Transverse colon (tissue), 4 donors: ENCODE measurements at regions not wholly inside any gene's neighbourhood (a gene's known extent, or its start where the extent isn't known, plus 50 kb on each side); places are given as distances from the start of the nearest gene placed in this dataset.

Experiments used
- DNase-seq: peaks from one replicate; pipeline ENCODE4 v3.0.0-alpha.2; 2019
- H3K27ac ChIP-seq, 4 donors: fragments of 200-600 bp; sonication (generic); 2 replicates each; pipeline ENCODE4 v1.5.1; 2016 to 2018; ENCODE audit warnings: inconsistent platforms in 4 of 4
- H3K27me3 ChIP-seq: fragments of 200-600 bp; sonication (generic); 2 replicates; pipeline ENCODE4 v1.5.1; 2017; ENCODE audit warnings: inconsistent platforms
- H3K36me3 ChIP-seq, 4 donors: fragments of 200-600 bp; sonication (generic); 2 replicates each; pipeline ENCODE4 v1.5.1; 2017 to 2019; ENCODE audit warnings: inconsistent platforms in 4 of 4
- H3K4me1 ChIP-seq, 4 donors: fragments of 200-600 bp; sonication (generic); 2 replicates each; pipeline ENCODE4 v1.5.1; 2017 to 2020; ENCODE audit warnings: inconsistent platforms in 4 of 4
- H3K4me3 ChIP-seq, 4 donors: fragments of 200-600 bp; sonication (generic); 1 replicate in 1 of 4; 2 replicates in 3 of 4; pipeline versions ENCODE4 v1.5.1 to v1.6.1; 2017 to 2019; ENCODE audit warnings: inconsistent platforms in 4 of 4
- H3K9me3 ChIP-seq, 2 donors: fragments of 200-600 bp; sonication (generic); 2 replicates each; pipeline ENCODE4 v1.5.1; 2017 to 2019; ENCODE audit warnings: inconsistent platforms in 2 of 2
- EP300 ChIP-seq: sonication (generic); formaldehyde crosslinking; IDR thresholded peaks from one replicate; pipeline ENCODE4 v1.6.1; 2017; ENCODE audit warnings: antibody characterized with exemption, low read depth
- POLR2A ChIP-seq: fragments of 450-650 bp; IDR thresholded peaks from one replicate; pipeline ENCODE4 v1.6.1; 2016; ENCODE audit warnings: antibody characterized with exemption, mild to moderate bottlenecking, moderate library complexity
- POLR2AphosphoS5 ChIP-seq, 3 donors: sonication (generic); formaldehyde crosslinking; IDR thresholded peaks; one replicate each; pipeline ENCODE4 v1.6.1; 2016; ENCODE audit warnings: antibody characterized with exemption in 3 of 3
- WGBS, 2 donors: methylation state at CpG; one replicate each; pipeline ENCODE4 v1.1.5; 2018; ENCODE audit warnings: low coverage in 1 of 2; 5-methylcytosine and 5-hydroxymethylcytosine counted together
- in situ Hi-C, 4 donors: fragments of 200-750 bp; cut with MboI; loops; one replicate each; pipeline versions ENCODE4 v1.15.0 to v1.15.1; 2017; ENCODE audit warnings: low sequenced_read_pairs in 3 of 4, low pct_ligation_motif_present in 1 of 4, low pct_unique_long_range_greater_than_20kb in 1 of 4
- intact Hi-C: fragments of 100-400 bp; cut with DNase I; formaldehyde crosslinking; loops from one replicate; pipeline ENCODE4 v1.15.1; 2023; ENCODE audit warnings: low total_unique reads
- TF ChIP-seq, protein P1 (sequence below), 5 experiments: fragments of 200-600 bp in 3 of 5; fragments of 450-650 bp in 2 of 5; sonication (generic) in 3 of 5; IDR thresholded peaks; 1 replicate in 2 of 5; 2 replicates in 3 of 5; pipeline ENCODE4 v1.5.1; 2016 to 2017; ENCODE audit warnings: antibody characterized with exemption in 5 of 5, inconsistent platforms in 3 of 5, mild to moderate bottlenecking in 2 of 5, moderate library complexity in 1 of 5

- no peaks in the 10 kb centered on the region for H3K4me1 ChIP-seq
- no peak overlapping the region for H3K4me3 ChIP-seq
- no peaks in the 10 kb centered on the region for H3K27me3 ChIP-seq
- H3K36me3 ChIP-seq: no peaks in the 10 kb centered on the region
- H3K27ac ChIP-seq: no peak overlapping the region
- no peaks in the 10 kb centered on the region for H3K9me3 ChIP-seq
- WGBS, 2 donors: 81% methylated on average over 2 of the region's 2 CpGs
- no peak for DNase-seq
- in situ Hi-C loops: no loop called here
- TF ChIP-seq POLR2A (no peak), POLR2AphosphoS5 (IDR thresholded peaks at IDR 0.05) (no peak), EP300 (no peak)
- TF ChIP-seq, protein P1, sequence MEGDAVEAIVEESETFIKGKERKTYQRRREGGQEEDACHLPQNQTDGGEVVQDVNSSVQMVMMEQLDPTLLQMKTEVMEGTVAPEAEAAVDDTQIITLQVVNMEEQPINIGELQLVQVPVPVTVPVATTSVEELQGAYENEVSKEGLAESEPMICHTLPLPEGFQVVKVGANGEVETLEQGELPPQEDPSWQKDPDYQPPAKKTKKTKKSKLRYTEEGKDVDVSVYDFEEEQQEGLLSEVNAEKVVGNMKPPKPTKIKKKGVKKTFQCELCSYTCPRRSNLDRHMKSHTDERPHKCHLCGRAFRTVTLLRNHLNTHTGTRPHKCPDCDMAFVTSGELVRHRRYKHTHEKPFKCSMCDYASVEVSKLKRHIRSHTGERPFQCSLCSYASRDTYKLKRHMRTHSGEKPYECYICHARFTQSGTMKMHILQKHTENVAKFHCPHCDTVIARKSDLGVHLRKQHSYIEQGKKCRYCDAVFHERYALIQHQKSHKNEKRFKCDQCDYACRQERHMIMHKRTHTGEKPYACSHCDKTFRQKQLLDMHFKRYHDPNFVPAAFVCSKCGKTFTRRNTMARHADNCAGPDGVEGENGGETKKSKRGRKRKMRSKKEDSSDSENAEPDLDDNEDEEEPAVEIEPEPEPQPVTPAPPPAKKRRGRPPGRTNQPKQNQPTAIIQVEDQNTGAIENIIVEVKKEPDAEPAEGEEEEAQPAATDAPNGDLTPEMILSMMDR (IDR thresholded peaks at IDR 0.05): no peak
- intact Hi-C loops: no loop called here
These were observed 381.9 kb upstream of the PBX1 start for GRCh38 chr1:164177118-164177517.

GRCh38 chr1:164180824-164181223 is 378.2 kb upstream of the PBX1 start:
- DNase-seq: no peak
- Histone ChIP-seq H3K36me3 (no peaks in the 10 kb centered on the region), H3K9me3 (no peaks in the 10 kb centered on the region), H3K27me3 (no peaks in the 10 kb centered on the region), H3K27ac (no peak overlapping the region), H3K4me1 (no peaks in the 10 kb centered on the region), H3K4me3 (no peak overlapping the region)
- intact Hi-C loops: no loop called here
- in situ Hi-C loops: no loop called here
- TF ChIP-seq EP300: no peak
- TF ChIP-seq POLR2AphosphoS5 (IDR thresholded peaks at IDR 0.05): peak in 1 of 3 donors; percentile 29

DNA sequence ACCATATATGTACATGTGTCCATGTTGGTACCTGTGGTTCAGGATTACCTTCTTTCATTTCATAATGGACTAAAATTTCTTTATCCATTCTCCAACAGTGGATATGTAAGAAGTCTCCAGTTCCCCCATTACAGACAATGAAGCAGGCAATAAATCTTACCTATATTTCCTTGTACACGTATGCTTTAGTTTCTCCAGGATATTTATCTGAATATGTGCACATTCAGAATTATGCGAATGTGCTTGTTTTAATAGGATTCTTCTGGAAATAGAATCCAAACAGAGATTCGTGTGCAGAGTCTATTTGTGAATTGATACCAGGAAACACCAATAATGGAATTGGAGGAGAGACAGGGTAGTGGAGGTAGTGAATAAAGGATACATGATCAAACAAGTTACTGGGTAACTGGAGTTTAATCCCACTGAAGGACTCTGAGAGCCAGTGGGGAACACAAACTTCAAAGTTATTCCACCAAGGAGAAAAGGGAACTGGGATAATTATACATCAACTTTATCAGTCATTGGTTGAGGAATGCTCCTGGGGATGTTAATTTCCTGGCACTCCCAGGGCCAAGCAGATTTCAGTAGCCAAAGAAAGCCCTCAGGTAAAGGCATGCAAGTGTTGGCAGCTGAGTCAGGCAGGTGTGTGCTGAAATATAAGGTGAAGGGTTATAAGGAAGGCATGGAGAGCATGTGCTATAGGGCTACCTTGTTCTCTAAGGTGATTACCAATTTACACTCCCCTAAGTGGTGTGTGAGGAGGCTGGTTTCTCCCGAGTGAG is 374.9 kb upstream of the PBX1 start:
- Histone ChIP-seq H3K27ac (peak overlapping the region in 1 of 4 donors; percentile 50), H3K36me3 (no peaks in the 10 kb centered on the region), H3K27me3 (no peaks in the 10 kb centered on the region), H3K4me3 (no peak overlapping the region), H3K9me3 (no peaks in the 10 kb centered on the region), H3K4me1 (no peaks in the 10 kb centered on the region)
- in situ Hi-C loops: no loop called here
- no peak for TF ChIP-seq POLR2A
- no peak for TF ChIP-seq EP300
- TF ChIP-seq, protein P1 (IDR thresholded peaks at IDR 0.05): no peak
- no peak for TF ChIP-seq POLR2AphosphoS5 (IDR thresholded peaks at IDR 0.05)
- 22 to 53% methylated on average over 4 of the region's 4 CpGs for WGBS, 2 donors
- DNase-seq: peak; percentile 38
- intact Hi-C loops: no loop called here

GRCh38 chr1:164186881-164187280 is 372.1 kb upstream of the PBX1 start:
- Histone ChIP-seq H3K9me3 (no peaks in the 10 kb centered on the region), H3K4me1 (no peaks in the 10 kb centered on the region), H3K4me3 (no peak overlapping the region), H3K27me3 (no peaks in the 10 kb centered on the region), H3K36me3 (no peaks in the 10 kb centered on the region), H3K27ac (no peak overlapping the region)
- DNase-seq: no peak
- no peak for TF ChIP-seq EP300
- no peak for TF ChIP-seq POLR2AphosphoS5 (IDR thresholded peaks at IDR 0.05)
- no peak for TF ChIP-seq POLR2A
- TF ChIP-seq, protein P1 (IDR thresholded peaks at IDR 0.05): no peak
- WGBS, 2 donors: 75 to 79% methylated on average over 5 of the region's 5 CpGs
- in situ Hi-C loops: no loop called here
- intact Hi-C loops: no loop called here

DNA sequence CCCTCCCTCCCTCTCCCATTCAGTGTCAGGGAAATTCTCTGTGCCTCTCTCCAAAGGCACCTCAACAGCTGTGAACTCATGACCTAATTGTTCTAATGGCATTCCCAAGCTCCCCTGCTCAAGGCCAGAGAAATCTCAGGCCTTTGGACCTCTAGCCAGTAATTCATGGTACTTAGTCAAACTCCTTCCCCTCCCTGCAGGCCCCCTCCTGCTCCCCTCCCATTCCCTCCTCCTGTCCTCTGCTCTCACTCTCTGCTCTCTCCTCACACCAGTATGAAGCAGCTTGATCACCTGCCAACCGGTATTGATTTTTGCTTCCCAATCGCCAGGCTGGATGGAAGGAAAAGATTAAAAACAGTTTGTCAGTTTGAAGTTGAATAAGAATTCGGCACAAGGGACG is 370.5 kb upstream of the PBX1 start:
- Histone ChIP-seq H3K27ac (no peak overlapping the region), H3K9me3 (no peaks in the 10 kb centered on the region), H3K36me3 (no peaks in the 10 kb centered on the region), H3K4me1 (no peaks in the 10 kb centered on the region), H3K27me3 (no peaks in the 10 kb centered on the region), H3K4me3 (no peak overlapping the region)
- TF ChIP-seq, protein P1 (IDR thresholded peaks at IDR 0.05): no peak
- TF ChIP-seq EP300 (no peak), POLR2AphosphoS5 (IDR thresholded peaks at IDR 0.05) (no peak), POLR2A (no peak)
- no peak for DNase-seq
- intact Hi-C loops: no loop called here
- 76 to 91% methylated on average over 2 to 4 of the region's 4 CpGs for WGBS, 2 donors
- in situ Hi-C loops: no loop called here
